ENCODE measurements at regions not wholly inside any gene's neighbourhood (a gene's known extent, or its start where the extent isn't known, plus 50 kb on each side); places are given as distances from the start of the nearest gene placed in this dataset.

- no peaks in the 10 kb centered on the region for H3K9me3 ChIP-seq (ENCODE audit: control insufficient read depth in 2 of 2, low read length in 2 of 2)
- no peak overlapping the region for H3K27ac ChIP-seq (ENCODE audit: low read length)
- no peaks in the 10 kb centered on the region for H3K36me3 ChIP-seq (ENCODE audit: control insufficient read depth in 2 of 2, insufficient read depth in 2 of 2, low read length in 2 of 2)
- H3K9ac ChIP-seq (ENCODE audit: low read length in 2 of 2): no peak overlapping the region
- no peak overlapping the region for H3K4me3 ChIP-seq (ENCODE audit: low read length in 2 of 2)
- no peaks in the 10 kb centered on the region for H3K27me3 ChIP-seq (ENCODE audit: control insufficient read depth in 1 of 2, insufficient read depth in 2 of 2, low read length in 2 of 2)
- no peaks in the 10 kb centered on the region for H3K4me1 ChIP-seq (ENCODE audit: control insufficient read depth, insufficient read depth, low read length)
Measured at GRCh38 chr18:70421471-70422390, 132.9 kb downstream of the SOCS6 start.

- Histone ChIP-seq H3K9ac (ENCODE audit: low read length in 2 of 2) (no peak overlapping the region), H3K9me3 (ENCODE audit: control insufficient read depth in 2 of 2, low read length in 2 of 2) (no peaks in the 10 kb centered on the region), H3K36me3 (ENCODE audit: control insufficient read depth in 2 of 2, insufficient read depth in 2 of 2, low read length in 2 of 2) (no peaks in the 10 kb centered on the region), H3K4me3 (ENCODE audit: low read length in 2 of 2) (no peak overlapping the region), H3K4me1 (ENCODE audit: control insufficient read depth, insufficient read depth, low read length) (no peaks in the 10 kb centered on the region), H3K27ac (ENCODE audit: low read length) (no peak overlapping the region), H3K27me3 (ENCODE audit: control insufficient read depth in 1 of 2, insufficient read depth in 2 of 2, low read length in 2 of 2) (no peaks in the 10 kb centered on the region)
Measured at GRCh38 chr18:70420146-70420898, 131.5 kb downstream of the SOCS6 start.

- H3K9ac ChIP-seq (ENCODE audit: low read length in 2 of 2): no peak overlapping the region
- no peaks in the 10 kb centered on the region for H3K4me1 ChIP-seq (ENCODE audit: control insufficient read depth, insufficient read depth, low read length)
- no peaks in the 10 kb centered on the region for H3K36me3 ChIP-seq (ENCODE audit: control insufficient read depth in 2 of 2, insufficient read depth in 2 of 2, low read length in 2 of 2)
- no peak overlapping the region for H3K4me3 ChIP-seq (ENCODE audit: low read length in 2 of 2)
- no peaks in the 10 kb centered on the region for H3K27me3 ChIP-seq (ENCODE audit: control insufficient read depth in 1 of 2, insufficient read depth in 2 of 2, low read length in 2 of 2)
- no peak overlapping the region for H3K27ac ChIP-seq (ENCODE audit: low read length)
- no peaks in the 10 kb centered on the region for H3K9me3 ChIP-seq (ENCODE audit: control insufficient read depth in 2 of 2, low read length in 2 of 2)
Measured at GRCh38 chr18:70419526-70419925, 130.7 kb downstream of the SOCS6 start.

- H3K4me3 ChIP-seq (ENCODE audit: low read length in 2 of 2): no peak overlapping the region
- no peaks in the 10 kb centered on the region for H3K9me3 ChIP-seq (ENCODE audit: control insufficient read depth in 2 of 2, low read length in 2 of 2)
- H3K27me3 ChIP-seq (ENCODE audit: control insufficient read depth in 1 of 2, insufficient read depth in 2 of 2, low read length in 2 of 2): no peaks in the 10 kb centered on the region
- no peaks in the 10 kb centered on the region for H3K36me3 ChIP-seq (ENCODE audit: control insufficient read depth in 2 of 2, insufficient read depth in 2 of 2, low read length in 2 of 2)
- no peak overlapping the region for H3K9ac ChIP-seq (ENCODE audit: low read length in 2 of 2)
- no peak overlapping the region for H3K27ac ChIP-seq (ENCODE audit: low read length)
- H3K4me1 ChIP-seq (ENCODE audit: control insufficient read depth, insufficient read depth, low read length): no peaks in the 10 kb centered on the region
Measured at GRCh38 chr18:70418546-70419311, 129.9 kb downstream of the SOCS6 start.

GRCh38 chr18:70417847-70418246 lies 129.0 kb downstream of the SOCS6 start:
- Histone ChIP-seq H3K9ac (ENCODE audit: low read length in 2 of 2) (no peak overlapping the region), H3K27ac (ENCODE audit: low read length) (no peak overlapping the region), H3K4me1 (ENCODE audit: control insufficient read depth, insufficient read depth, low read length) (no peaks in the 10 kb centered on the region), H3K36me3 (ENCODE audit: control insufficient read depth in 2 of 2, insufficient read depth in 2 of 2, low read length in 2 of 2) (no peaks in the 10 kb centered on the region), H3K27me3 (ENCODE audit: control insufficient read depth in 1 of 2, insufficient read depth in 2 of 2, low read length in 2 of 2) (no peaks in the 10 kb centered on the region), H3K9me3 (ENCODE audit: control insufficient read depth in 2 of 2, low read length in 2 of 2) (no peaks in the 10 kb centered on the region), H3K4me3 (ENCODE audit: low read length in 2 of 2) (no peak overlapping the region)

- Histone ChIP-seq H3K36me3 (ENCODE audit: control insufficient read depth in 2 of 2, insufficient read depth in 2 of 2, low read length in 2 of 2) (no peaks in the 10 kb centered on the region), H3K9me3 (ENCODE audit: control insufficient read depth in 2 of 2, low read length in 2 of 2) (no peaks in the 10 kb centered on the region), H3K27ac (ENCODE audit: low read length) (no peak overlapping the region), H3K9ac (ENCODE audit: low read length in 2 of 2) (no peak overlapping the region), H3K27me3 (ENCODE audit: control insufficient read depth in 1 of 2, insufficient read depth in 2 of 2, low read length in 2 of 2) (no peaks in the 10 kb centered on the region), H3K4me1 (ENCODE audit: control insufficient read depth, insufficient read depth, low read length) (no peaks in the 10 kb centered on the region), H3K4me3 (ENCODE audit: low read length in 2 of 2) (no peak overlapping the region)
Measured at GRCh38 chr18:70416496-70416895, 127.7 kb downstream of the SOCS6 start.

- Histone ChIP-seq H3K9me3 (ENCODE audit: control insufficient read depth in 2 of 2, low read length in 2 of 2) (no peaks in the 10 kb centered on the region), H3K36me3 (ENCODE audit: control insufficient read depth in 2 of 2, insufficient read depth in 2 of 2, low read length in 2 of 2) (no peaks in the 10 kb centered on the region), H3K9ac (ENCODE audit: low read length in 2 of 2) (no peak overlapping the region), H3K27ac (ENCODE audit: low read length) (no peak overlapping the region), H3K27me3 (ENCODE audit: control insufficient read depth in 1 of 2, insufficient read depth in 2 of 2, low read length in 2 of 2) (no peaks in the 10 kb centered on the region), H3K4me3 (ENCODE audit: low read length in 2 of 2) (no peak overlapping the region), H3K4me1 (ENCODE audit: control insufficient read depth, insufficient read depth, low read length) (no peaks in the 10 kb centered on the region)
Measured at GRCh38 chr18:70415823-70416488, 127.1 kb downstream of the SOCS6 start.

- H3K27me3 ChIP-seq (ENCODE audit: control insufficient read depth in 1 of 2, insufficient read depth in 2 of 2, low read length in 2 of 2): no peaks in the 10 kb centered on the region
- H3K9ac ChIP-seq (ENCODE audit: low read length in 2 of 2): no peak overlapping the region
- H3K4me3 ChIP-seq (ENCODE audit: low read length in 2 of 2): no peak overlapping the region
Measured at GRCh38 chr18:70414315-70414900, 125.6 kb downstream of the SOCS6 start.

GRCh38 chr18:70413455-70413854 lies 124.6 kb downstream of the SOCS6 start:
- no peak overlapping the region for H3K27ac ChIP-seq (ENCODE audit: low read length)
- H3K4me1 ChIP-seq (ENCODE audit: control insufficient read depth, insufficient read depth, low read length): no peaks in the 10 kb centered on the region
- H3K4me3 ChIP-seq (ENCODE audit: low read length in 2 of 2): no peak overlapping the region
- H3K9ac ChIP-seq (ENCODE audit: low read length in 2 of 2): no peak overlapping the region
- no peaks in the 10 kb centered on the region for H3K27me3 ChIP-seq (ENCODE audit: control insufficient read depth in 1 of 2, insufficient read depth in 2 of 2, low read length in 2 of 2)
- H3K9me3 ChIP-seq (ENCODE audit: control insufficient read depth in 2 of 2, low read length in 2 of 2): no peaks in the 10 kb centered on the region
- no peaks in the 10 kb centered on the region for H3K36me3 ChIP-seq (ENCODE audit: control insufficient read depth in 2 of 2, insufficient read depth in 2 of 2, low read length in 2 of 2)

More at GRCh38 chr18:70414315-70414900, 125.6 kb downstream of the SOCS6 start:
- Histone ChIP-seq H3K4me1 (ENCODE audit: control insufficient read depth, insufficient read depth, low read length) (no peaks in the 10 kb centered on the region), H3K9me3 (ENCODE audit: control insufficient read depth in 2 of 2, low read length in 2 of 2) (no peaks in the 10 kb centered on the region), H3K27ac (ENCODE audit: low read length) (no peak overlapping the region), H3K36me3 (ENCODE audit: control insufficient read depth in 2 of 2, insufficient read depth in 2 of 2, low read length in 2 of 2) (no peaks in the 10 kb centered on the region)
